ENCODE measurements at regions not wholly inside any gene's neighbourhood (a gene's known extent, or its start where the extent isn't known, plus 50 kb on each side); places are given as distances from the start of the nearest gene placed in this dataset.

- TF ChIP-seq CTCF (IDR thresholded peaks at IDR 0.05; ENCODE audit: extremely low read depth, insufficient read depth, missing control alignments), result no peak
- DNase-seq (ENCODE audit: low spot score), result no peak
- in situ Hi-C loops (cut with MboI; ENCODE audit: low pct_unique_long_range_greater_than_20kb, low sequenced_read_pairs, unreplicated experiment), result no loop called here
Observed at GRCh38 chr12:111228916-111229666, 139.8 kb downstream of the PHETA1 start.

GRCh38 chr12:111227476-111228420 is 141.1 kb downstream of the PHETA1 start:
- DNase-seq (ENCODE audit: low spot score), result no peak

GRCh38 chr12:111226680-111227079 is 142.2 kb downstream of the PHETA1 start:
- TF ChIP-seq CTCF (IDR thresholded peaks at IDR 0.05; ENCODE audit: extremely low read depth, insufficient read depth, missing control alignments), result no peak
- DNase-seq (ENCODE audit: low spot score), result no peak
- in situ Hi-C loops (cut with MboI; ENCODE audit: low pct_unique_long_range_greater_than_20kb, low sequenced_read_pairs, unreplicated experiment), result no loop called here

More at GRCh38 chr12:111227476-111228420, 141.1 kb downstream of the PHETA1 start:
- TF ChIP-seq CTCF (IDR thresholded peaks at IDR 0.05; ENCODE audit: extremely low read depth, insufficient read depth, missing control alignments), result no peak
- in situ Hi-C loops (cut with MboI; ENCODE audit: low pct_unique_long_range_greater_than_20kb, low sequenced_read_pairs, unreplicated experiment), result no loop called here

- no peak for DNase-seq (ENCODE audit: low spot score)
- in situ Hi-C loops (cut with MboI; ENCODE audit: low pct_unique_long_range_greater_than_20kb, low sequenced_read_pairs, unreplicated experiment), result no loop called here
- no peak for TF ChIP-seq CTCF (IDR thresholded peaks at IDR 0.05; ENCODE audit: extremely low read depth, insufficient read depth, missing control alignments)
Observed at GRCh38 chr12:111225307-111225706, 143.6 kb downstream of the PHETA1 start.

GRCh38 chr12:111224186-111225066 is 144.5 kb downstream of the PHETA1 start:
- DNase-seq (ENCODE audit: low spot score), result no peak
- no peak for TF ChIP-seq CTCF (IDR thresholded peaks at IDR 0.05; ENCODE audit: extremely low read depth, insufficient read depth, missing control alignments)
- in situ Hi-C loops (cut with MboI; ENCODE audit: low pct_unique_long_range_greater_than_20kb, low sequenced_read_pairs, unreplicated experiment), result no loop called here

- DNase-seq (ENCODE audit: low spot score), result no peak
- TF ChIP-seq CTCF (IDR thresholded peaks at IDR 0.05; ENCODE audit: extremely low read depth, insufficient read depth, missing control alignments), result no peak
- in situ Hi-C loops (cut with MboI; ENCODE audit: low pct_unique_long_range_greater_than_20kb, low sequenced_read_pairs, unreplicated experiment), result no loop called here
Observed at GRCh38 chr12:111222523-111222922, 146.4 kb downstream of the PHETA1 start.
